ENCODE measurements at regions not wholly inside any gene's neighbourhood (a gene's known extent, or its start where the extent isn't known, plus 50 kb on each side); places are given as distances from the start of the nearest gene placed in this dataset.
A peak's percentile ranks its signal among the peaks of the same experiment; 100 is the strongest.

DNA sequence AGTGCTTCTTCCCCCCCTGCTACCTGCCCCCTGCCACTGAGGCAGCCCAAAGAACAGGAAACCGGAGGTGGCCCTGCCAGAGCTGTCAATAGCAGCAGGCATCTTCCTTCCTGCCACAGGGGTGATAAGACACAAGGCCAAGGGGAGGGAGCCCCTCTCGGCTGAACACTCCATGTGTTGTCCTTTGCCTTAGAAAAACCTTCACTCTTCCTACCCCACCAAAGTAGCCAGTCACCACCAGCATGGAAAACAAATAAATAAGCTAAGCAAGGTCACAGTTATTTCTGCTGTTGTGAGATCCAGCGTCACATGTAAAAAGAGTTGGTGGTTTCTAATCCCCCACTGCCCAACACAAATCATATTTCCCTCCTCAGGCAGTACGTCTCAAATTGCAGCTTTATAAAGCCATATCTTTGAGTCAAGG lies 104.8 kb upstream of the DPT start (continued):
- peak; percentile 36; the same call in 1 of the 2 replicates for TF ChIP-seq TFAP4 (IDR thresholded peaks at IDR 0.05; ENCODE audit: borderline replicate concordance, low read depth)
- peak; percentile 28; the same call in 1 of the 2 replicates for TF ChIP-seq SMC3 (IDR thresholded peaks at IDR 0.05; ENCODE audit: low read length)
- no peak for TF ChIP-seq MYPOP (CRISPR knock-in tag; IDR thresholded peaks at IDR 0.05)
- TF ChIP-seq FOXO1 (CRISPR knock-in tag; IDR thresholded peaks at IDR 0.05) = peak; percentile 85
- 0 out of 2 replicates have a peak, but pooled peaks have one; percentile 59 for TF ChIP-seq ZIK1 (CRISPR knock-in tag; IDR thresholded peaks at IDR 0.05; ENCODE audit: borderline replicate concordance, low read depth)
- 0 out of 4 replicates have a peak, but pooled peaks of 1 of the 2 experiments have one; percentile 9 for TF ChIP-seq REST (IDR thresholded peaks at IDR 0.05; ENCODE audit: borderline replicate concordance in 1 of 2, low read depth in 1 of 2, low read length in 2 of 2)
- no peak for TF ChIP-seq ZNF564 (CRISPR knock-in tag; IDR thresholded peaks at IDR 0.05)
- 0 out of 2 replicates have a peak, but pooled peaks have one; percentile 58 for TF ChIP-seq ZNF431 (CRISPR knock-in tag; IDR thresholded peaks at IDR 0.05; ENCODE audit: borderline replicate concordance, low read depth)
- TF ChIP-seq NR2F6 (IDR thresholded peaks at IDR 0.05) = peak; percentile 55; the same call in 1 of the 2 replicates
- TF ChIP-seq NR2F6 (CRISPR knock-in tag; IDR thresholded peaks at IDR 0.05) = peak; percentile 52; the same call in 1 of the 2 replicates
- no peak for TF ChIP-seq TMF1 (CRISPR knock-in tag; IDR thresholded peaks at IDR 0.05; ENCODE audit: low read depth)
- TF ChIP-seq NR1H2 (CRISPR knock-in tag; IDR thresholded peaks at IDR 0.05; ENCODE audit: borderline replicate concordance, low read depth) = no peak
- TF ChIP-seq ZNF589 (CRISPR knock-in tag; conservative IDR thresholded peaks at IDR 0.05) = no peak
- TF ChIP-seq, protein P1, sequence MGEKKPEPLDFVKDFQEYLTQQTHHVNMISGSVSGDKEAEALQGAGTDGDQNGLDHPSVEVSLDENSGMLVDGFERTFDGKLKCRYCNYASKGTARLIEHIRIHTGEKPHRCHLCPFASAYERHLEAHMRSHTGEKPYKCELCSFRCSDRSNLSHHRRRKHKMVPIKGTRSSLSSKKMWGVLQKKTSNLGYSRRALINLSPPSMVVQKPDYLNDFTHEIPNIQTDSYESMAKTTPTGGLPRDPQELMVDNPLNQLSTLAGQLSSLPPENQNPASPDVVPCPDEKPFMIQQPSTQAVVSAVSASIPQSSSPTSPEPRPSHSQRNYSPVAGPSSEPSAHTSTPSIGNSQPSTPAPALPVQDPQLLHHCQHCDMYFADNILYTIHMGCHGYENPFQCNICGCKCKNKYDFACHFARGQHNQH (CRISPR knock-in tag; IDR thresholded peaks at IDR 0.05) = no peak
- no peak for TF ChIP-seq CAMTA2 (CRISPR knock-in tag; IDR thresholded peaks at IDR 0.05; ENCODE audit: borderline replicate concordance)
- no peak for TF ChIP-seq ZNF891 (CRISPR knock-in tag; IDR thresholded peaks at IDR 0.05)
- no peak for TF ChIP-seq SRSF1 (optimal IDR thresholded peaks at IDR 0.05; ENCODE audit: low read depth, low read length)
- TF ChIP-seq NPAS2 (CRISPR knock-in tag; IDR thresholded peaks at IDR 0.05; ENCODE audit: borderline replicate concordance) = no peak
- no peak for TF ChIP-seq ERF (CRISPR knock-in tag; IDR thresholded peaks at IDR 0.05)
- TF ChIP-seq ZNF20 (CRISPR knock-in tag; IDR thresholded peaks at IDR 0.05) = no peak
- no peak for TF ChIP-seq ZNF468 (CRISPR knock-in tag; IDR thresholded peaks at IDR 0.05)
- TF ChIP-seq, protein P2, sequence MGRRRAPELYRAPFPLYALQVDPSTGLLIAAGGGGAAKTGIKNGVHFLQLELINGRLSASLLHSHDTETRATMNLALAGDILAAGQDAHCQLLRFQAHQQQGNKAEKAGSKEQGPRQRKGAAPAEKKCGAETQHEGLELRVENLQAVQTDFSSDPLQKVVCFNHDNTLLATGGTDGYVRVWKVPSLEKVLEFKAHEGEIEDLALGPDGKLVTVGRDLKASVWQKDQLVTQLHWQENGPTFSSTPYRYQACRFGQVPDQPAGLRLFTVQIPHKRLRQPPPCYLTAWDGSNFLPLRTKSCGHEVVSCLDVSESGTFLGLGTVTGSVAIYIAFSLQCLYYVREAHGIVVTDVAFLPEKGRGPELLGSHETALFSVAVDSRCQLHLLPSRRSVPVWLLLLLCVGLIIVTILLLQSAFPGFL (CRISPR knock-in tag; IDR thresholded peaks at IDR 0.05) = no peak
- TF ChIP-seq KDM3A (CRISPR knock-in tag; IDR thresholded peaks at IDR 0.05; ENCODE audit: low read depth) = no peak
- TF ChIP-seq ZNF607 (CRISPR knock-in tag; IDR thresholded peaks at IDR 0.05; ENCODE audit: borderline replicate concordance) = no peak
